ENCODE measurements at regions not wholly inside any gene's neighbourhood (a gene's known extent, or its start where the extent isn't known, plus 50 kb on each side); places are given as distances from the start of the nearest gene placed in this dataset.

DNA sequence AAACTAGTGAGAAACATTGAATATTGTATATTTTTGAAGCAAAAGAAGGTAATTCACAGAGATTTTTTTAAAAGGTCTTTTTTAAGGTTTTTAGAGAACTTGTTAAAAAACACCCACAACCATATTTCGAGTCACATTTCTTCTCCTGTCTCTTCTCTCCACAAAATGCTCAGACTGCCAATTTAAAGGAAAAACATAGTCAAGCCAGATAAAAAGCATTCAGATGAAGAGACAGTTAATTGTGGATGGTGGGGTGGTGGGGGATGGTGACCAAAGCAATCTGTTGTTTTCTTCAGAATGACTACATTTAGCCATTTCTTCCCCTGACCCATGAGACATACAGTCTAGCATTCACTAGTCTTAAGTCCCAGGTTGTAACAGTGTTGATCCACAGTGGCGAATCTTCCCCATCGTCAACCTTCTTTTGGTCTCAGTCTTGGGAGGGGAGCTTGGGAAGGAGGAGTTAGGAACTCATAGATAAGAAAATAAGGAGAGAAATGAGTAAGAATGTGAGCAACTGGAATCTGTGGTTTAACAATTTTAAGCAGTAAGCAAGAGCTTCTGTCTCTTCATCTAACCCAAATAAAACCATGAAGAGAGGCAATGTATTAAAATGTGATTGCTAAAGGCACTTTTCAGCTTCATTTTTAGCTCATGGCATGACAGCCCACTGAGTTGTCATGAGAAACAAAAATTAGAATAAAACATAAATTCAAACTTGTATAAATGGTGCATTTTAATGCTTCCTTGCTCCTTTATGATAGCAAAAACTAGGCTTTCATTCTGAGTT is 413.7 kb upstream of the FSHR start:
- H3K27me3 ChIP-seq (ENCODE audit: control insufficient read depth, insufficient read depth, low read length): no peaks in the 10 kb centered on the region
- H3K36me3 ChIP-seq (ENCODE audit: control insufficient read depth in 2 of 3, insufficient read depth in 3 of 3, low read length in 3 of 3): no peaks in the 10 kb centered on the region
- DNase-seq (no peak), FAIRE-seq (no peak)
- intact Hi-C loops (cut with DNase I): no loop called here
- no peaks in the 10 kb centered on the region for H3K4me1 ChIP-seq (ENCODE audit: control insufficient read depth in 2 of 3, insufficient read depth in 2 of 3, low read depth in 1 of 3, low read length in 3 of 3)
- TF ChIP-seq, protein P1, sequence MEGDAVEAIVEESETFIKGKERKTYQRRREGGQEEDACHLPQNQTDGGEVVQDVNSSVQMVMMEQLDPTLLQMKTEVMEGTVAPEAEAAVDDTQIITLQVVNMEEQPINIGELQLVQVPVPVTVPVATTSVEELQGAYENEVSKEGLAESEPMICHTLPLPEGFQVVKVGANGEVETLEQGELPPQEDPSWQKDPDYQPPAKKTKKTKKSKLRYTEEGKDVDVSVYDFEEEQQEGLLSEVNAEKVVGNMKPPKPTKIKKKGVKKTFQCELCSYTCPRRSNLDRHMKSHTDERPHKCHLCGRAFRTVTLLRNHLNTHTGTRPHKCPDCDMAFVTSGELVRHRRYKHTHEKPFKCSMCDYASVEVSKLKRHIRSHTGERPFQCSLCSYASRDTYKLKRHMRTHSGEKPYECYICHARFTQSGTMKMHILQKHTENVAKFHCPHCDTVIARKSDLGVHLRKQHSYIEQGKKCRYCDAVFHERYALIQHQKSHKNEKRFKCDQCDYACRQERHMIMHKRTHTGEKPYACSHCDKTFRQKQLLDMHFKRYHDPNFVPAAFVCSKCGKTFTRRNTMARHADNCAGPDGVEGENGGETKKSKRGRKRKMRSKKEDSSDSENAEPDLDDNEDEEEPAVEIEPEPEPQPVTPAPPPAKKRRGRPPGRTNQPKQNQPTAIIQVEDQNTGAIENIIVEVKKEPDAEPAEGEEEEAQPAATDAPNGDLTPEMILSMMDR (IDR thresholded peaks at IDR 0.05; ENCODE audit: borderline replicate concordance, extremely low read depth, insufficient read depth): no peak
- no peak overlapping the region for H3K4me3 ChIP-seq (ENCODE audit: low read length in 3 of 3)
- H3K27ac ChIP-seq (ENCODE audit: low read depth in 2 of 2, low read length in 2 of 2): no peak overlapping the region
- no peaks in the 10 kb centered on the region for H3K9me3 ChIP-seq (ENCODE audit: control insufficient read depth in 2 of 3, insufficient read depth in 1 of 3, low read length in 3 of 3)
- no peak overlapping the region for H3K9ac ChIP-seq (ENCODE audit: low read length in 3 of 3)

DNA sequence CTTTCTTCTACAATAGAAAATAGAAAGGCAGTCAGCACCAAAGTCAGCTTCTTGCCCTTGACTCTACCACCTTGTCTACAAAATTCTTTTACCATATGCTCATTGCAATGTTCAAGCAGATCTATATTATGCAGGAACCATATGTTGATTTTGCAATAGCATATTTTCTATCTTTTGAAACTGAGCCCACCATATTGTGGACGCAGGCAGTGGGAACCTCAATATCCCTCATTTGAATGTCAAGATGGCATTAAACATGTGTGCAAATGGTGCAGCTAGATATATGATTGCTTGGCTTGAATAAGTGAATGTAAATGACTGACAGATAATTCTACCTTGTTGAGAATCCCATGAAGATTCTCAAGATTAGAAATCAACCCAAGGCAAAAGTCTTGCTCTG is 412.7 kb upstream of the FSHR start:
- TF ChIP-seq, protein P1 (IDR thresholded peaks at IDR 0.05; ENCODE audit: borderline replicate concordance, extremely low read depth, insufficient read depth): no peak
- DNase-seq: no peak
- FAIRE-seq: no peak
- Histone ChIP-seq H3K4me3 (ENCODE audit: low read length in 3 of 3) (no peak overlapping the region), H3K9me3 (ENCODE audit: control insufficient read depth in 2 of 3, insufficient read depth in 1 of 3, low read length in 3 of 3) (no peaks in the 10 kb centered on the region), H3K4me1 (ENCODE audit: control insufficient read depth in 2 of 3, insufficient read depth in 2 of 3, low read depth in 1 of 3, low read length in 3 of 3) (no peaks in the 10 kb centered on the region), H3K27ac (ENCODE audit: low read depth in 2 of 2, low read length in 2 of 2) (no peak overlapping the region), H3K36me3 (ENCODE audit: control insufficient read depth in 2 of 3, insufficient read depth in 3 of 3, low read length in 3 of 3) (no peaks in the 10 kb centered on the region), H3K27me3 (ENCODE audit: control insufficient read depth, insufficient read depth, low read length) (no peaks in the 10 kb centered on the region), H3K9ac (ENCODE audit: low read length in 3 of 3) (no peak overlapping the region)
- intact Hi-C loops (cut with DNase I): no loop called here

DNA sequence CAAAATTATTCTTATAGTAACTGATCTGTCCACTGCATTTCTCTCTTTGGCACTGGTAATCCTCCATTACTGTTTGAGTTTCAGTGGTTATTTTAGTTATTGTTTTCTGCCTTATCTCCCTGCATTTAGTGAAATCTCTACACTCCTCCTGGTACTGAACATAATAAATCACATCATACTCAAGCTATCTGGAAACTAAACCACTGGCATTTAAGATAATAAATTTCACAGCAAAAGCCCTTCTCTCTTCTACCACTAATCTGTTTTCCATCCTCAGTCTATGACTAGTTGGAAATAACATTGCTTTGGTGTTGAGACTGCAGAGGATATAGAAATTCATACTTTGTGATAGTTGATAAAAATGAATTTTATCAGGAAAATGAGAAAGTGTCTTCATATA is 399.3 kb upstream of the FSHR start:
- intact Hi-C loops (cut with DNase I): no loop called here
- Histone ChIP-seq H3K36me3 (ENCODE audit: control insufficient read depth in 2 of 3, insufficient read depth in 3 of 3, low read length in 3 of 3) (no peaks in the 10 kb centered on the region), H3K9ac (ENCODE audit: low read length in 3 of 3) (no peak overlapping the region), H3K27me3 (ENCODE audit: control insufficient read depth, insufficient read depth, low read length) (no peaks in the 10 kb centered on the region), H3K9me3 (ENCODE audit: control insufficient read depth in 2 of 3, insufficient read depth in 1 of 3, low read length in 3 of 3) (no peaks in the 10 kb centered on the region), H3K4me1 (ENCODE audit: control insufficient read depth in 2 of 3, insufficient read depth in 2 of 3, low read depth in 1 of 3, low read length in 3 of 3) (no peaks in the 10 kb centered on the region), H3K4me3 (ENCODE audit: low read length in 3 of 3) (no peak overlapping the region), H3K27ac (ENCODE audit: low read depth in 2 of 2, low read length in 2 of 2) (no peak overlapping the region)
- DNase-seq (no peak), FAIRE-seq (no peak)
- TF ChIP-seq, protein P1 (IDR thresholded peaks at IDR 0.05; ENCODE audit: borderline replicate concordance, extremely low read depth, insufficient read depth): no peak
